HCT116 (cell line): ENCODE measurements at regions not wholly inside any gene's neighbourhood (a gene's known extent, or its start where the extent isn't known, plus 50 kb on each side); places are given as distances from the start of the nearest gene placed in this dataset.

ENCODE experiments used
- ATAC-seq: fragments of 200-7000 bp; cut with Tn5 transposase; 2 replicates; pipeline ENCODE4 v1.9.1; 2020; ENCODE audit warnings: mild to moderate bottlenecking, moderate library complexity
- BruUV-seq: library from RNA; stranded (reverse); fragments of 400-500 nt; replicated peaks from 2 replicates; lab custom pipeline; 2021; lab: Mats Ljungman, UMichigan
- CTCF ChIA-PET: fragments of 300-600 bp; sonication (Branson Sonifier 250); formaldehyde crosslinking; loops from one replicate; lab custom pipeline; 2021; ENCODE audit warnings: antibody characterized with exemption; lab: Charles Lee
- POLR2A ChIA-PET: fragments of 300-600, 350-600 bp; sonication (Branson Sonifier 250); formaldehyde crosslinking; loops from one replicate; lab custom pipeline; 2021; ENCODE audit warnings: antibody characterized with exemption; lab: Charles Lee
- RAD21 ChIA-PET, 2 experiments: fragments of 300-600 bp; sonication (Branson Sonifier 250); formaldehyde crosslinking; loops; one replicate each; lab custom pipeline; 2023; ENCODE audit warnings: low total read pairs in 2 of 2; ENCODE audit not compliant: uncharacterized antibody in 2 of 2, unreplicated experiment in 2 of 2, low non-redundant PET in 1 of 2; lab: Charles Lee
- DNase-seq: peaks from one replicate; pipeline ENCODE4 v3.0.0-alpha.2; 2010; ENCODE audit warnings: low read depth, low spot score
- H2AFZ ChIP-seq: fragments of 200-600 bp; shearing (Covaris generic), sonication (generic); 2 replicates; pipeline ENCODE4 v1.6.1; 2017; ENCODE audit warnings: low read depth, mixed run types, mixed read lengths, antibody characterized with exemption, low read length; ENCODE audit not compliant: poor library complexity, severe bottlenecking
- H3K27ac ChIP-seq: 2 replicates; pipeline ENCODE4 v1.5.1; 2012; ENCODE audit warnings: low read depth, low read length
- H3K27me3 ChIP-seq: fragments of 200-600 bp; sonication (generic); 2 replicates; pipeline ENCODE4 v1.6.1; 2016; ENCODE audit warnings: mixed run types, low read length, mixed read lengths; ENCODE audit not compliant: insufficient read depth
- H3K36me3 ChIP-seq, 2 experiments: fragments of 200-500 bp in 1 of 2; fragments of 200-600 bp in 1 of 2; sonication (Bioruptor generic) in 1 of 2; sonication (generic) in 1 of 2; 2 replicates each; pipeline versions ENCODE4 v1.5.1 to v1.6.1; 2014 to 2016; ENCODE audit warnings: low read length in 2 of 2, inconsistent platforms in 1 of 2, mixed read lengths in 1 of 2, mixed run types in 1 of 2; ENCODE audit not compliant: insufficient read depth in 2 of 2, control insufficient read depth in 1 of 2
- H3K4me1 ChIP-seq, 2 experiments: fragments of 200-600 bp in 1 of 2; sonication (generic) in 1 of 2; 2 replicates each; pipeline versions ENCODE4 v1.5.1 to v1.6.1; 2012 to 2017; ENCODE audit warnings: low read length in 2 of 2, inconsistent platforms in 1 of 2, mild to moderate bottlenecking in 1 of 2, mixed read lengths in 1 of 2, mixed run types in 1 of 2, moderate library complexity in 1 of 2; ENCODE audit not compliant: insufficient read depth in 2 of 2, control insufficient read depth in 1 of 2
- H3K4me2 ChIP-seq: fragments of 200-600 bp; sonication (generic); 2 replicates; pipeline ENCODE4 v1.6.1; 2017; ENCODE audit warnings: mixed run types, low read length, mixed read lengths
- H3K4me3 ChIP-seq, 2 experiments: fragments of 200-600 bp in 1 of 2; sonication (generic) in 1 of 2; replicated peaks in 1 of 2; 2 replicates each; pipeline ENCODE4 v1.5.1; 2011 to 2016; ENCODE audit warnings: low read length in 2 of 2, control low read depth in 1 of 2, low read depth in 1 of 2, mild to moderate bottlenecking in 1 of 2, mixed read lengths in 1 of 2, mixed run types in 1 of 2
- H3K79me2 ChIP-seq: fragments of 200-600 bp; sonication (generic); 2 replicates; pipeline ENCODE4 v1.6.1; 2017; ENCODE audit warnings: mild to moderate bottlenecking, mixed run types, low read length, moderate library complexity, mixed read lengths; ENCODE audit not compliant: insufficient read depth
- H3K9ac ChIP-seq: fragments of 200-600 bp; sonication (generic); 2 replicates; pipeline ENCODE4 v1.6.1; 2016; ENCODE audit warnings: low read length, mixed read lengths
- H3K9me2 ChIP-seq: fragments of 200-600 bp; sonication (generic), shearing (Covaris generic); 2 replicates; pipeline ENCODE4 v1.6.1; 2017; ENCODE audit warnings: mixed run types, mild to moderate bottlenecking, moderate library complexity; ENCODE audit not compliant: insufficient read depth
- H3K9me3 ChIP-seq, 2 experiments: fragments of 200-500 bp in 1 of 2; fragments of 200-600 bp in 1 of 2; sonication (Bioruptor generic) in 1 of 2; sonication (generic) in 1 of 2; 2 replicates each; pipeline ENCODE4 v1.6.1; 2014 to 2017; ENCODE audit warnings: low read length in 2 of 2, mixed read lengths in 2 of 2, inconsistent platforms in 1 of 2, low read depth in 1 of 2, mild to moderate bottlenecking in 1 of 2, mixed run types in 1 of 2, moderate library complexity in 1 of 2; ENCODE audit not compliant: control insufficient read depth in 1 of 2, insufficient read depth in 1 of 2
- H4K20me1 ChIP-seq: fragments of 200-600 bp; sonication (generic), shearing (Covaris generic); 2 replicates; pipeline ENCODE4 v1.6.1; 2017; ENCODE audit warnings: mixed run types, mild to moderate bottlenecking, moderate library complexity; ENCODE audit not compliant: insufficient read depth
- ATF3 ChIP-seq: IDR thresholded peaks from 2 replicates; pipeline ENCODE4 v1.6.1; 2012
- CBX3 ChIP-seq: IDR thresholded peaks from 2 replicates; pipeline ENCODE4 v1.6.1; 2012; ENCODE audit warnings: low read depth
- EGR1 ChIP-seq: IDR thresholded peaks from 2 replicates; pipeline ENCODE4 v1.6.1; 2012; ENCODE audit warnings: low read depth
- ELF1 ChIP-seq: IDR thresholded peaks from 2 replicates; pipeline ENCODE4 v1.6.1; 2012; ENCODE audit warnings: low read depth, borderline replicate concordance
- EZH2 ChIP-seq: fragments of 200-600 bp; sonication (generic); IDR thresholded peaks from 2 replicates; pipeline ENCODE4 v1.6.1; 2017; ENCODE audit warnings: antibody characterized with exemption, mixed run types
- EZH2phosphoT487 ChIP-seq: fragments of 200-600 bp; IDR thresholded peaks from 2 replicates; pipeline ENCODE4 v1.6.1; 2018; ENCODE audit warnings: antibody characterized with exemption, borderline replicate concordance
- FOSL1 ChIP-seq: IDR thresholded peaks from 2 replicates; pipeline ENCODE4 v1.6.1; 2012; ENCODE audit warnings: low read depth
- MAX ChIP-seq: IDR thresholded peaks from 2 replicates; pipeline ENCODE4 v1.6.1; 2012
- POLR2A ChIP-seq: IDR thresholded peaks from 2 replicates; pipeline ENCODE4 v1.7.0; 2011; ENCODE audit warnings: borderline replicate concordance; ENCODE audit not compliant: insufficient read depth, insufficient read length; ENCODE audit errors: extremely low read depth
- POLR2AphosphoS5 ChIP-seq: IDR thresholded peaks from 2 replicates; pipeline ENCODE4 v1.6.1; 2011; ENCODE audit warnings: mild to moderate bottlenecking, low read depth, low read length, moderate library complexity
- REST ChIP-seq: IDR thresholded peaks from 2 replicates; pipeline ENCODE4 v1.6.1; 2012; ENCODE audit warnings: low read depth
- SIN3A ChIP-seq: IDR thresholded peaks from 2 replicates; pipeline ENCODE4 v1.6.1; 2012; ENCODE audit warnings: low read depth
- SP1 ChIP-seq: IDR thresholded peaks from 2 replicates; pipeline ENCODE4 v1.6.1; 2012; ENCODE audit warnings: low read depth
- SRF ChIP-seq: IDR thresholded peaks from 2 replicates; pipeline ENCODE4 v1.6.1; 2012; ENCODE audit warnings: low read depth
- TCF7L2 ChIP-seq: IDR thresholded peaks from 2 replicates; pipeline ENCODE4 v1.7.0; 2011; ENCODE audit warnings: borderline replicate concordance, inconsistent platforms; ENCODE audit not compliant: insufficient read depth, insufficient read length; ENCODE audit errors: extremely low read depth
- YY1 ChIP-seq: IDR thresholded peaks from 2 replicates; pipeline ENCODE4 v1.6.1; 2011; ENCODE audit warnings: low read length, low read depth, moderate library complexity, mild to moderate bottlenecking; ENCODE audit not compliant: insufficient replicate concordance; ENCODE audit errors: extremely low read depth
- ZFX ChIP-seq: fragments of 450-650 bp; IDR thresholded peaks from 2 replicates; pipeline ENCODE4 v1.6.1; 2017
- ZNF274 ChIP-seq: fragments of 200-500 bp; sonication (Bioruptor generic); IDR thresholded peaks from 2 replicates; pipeline ENCODE4 v1.6.1; 2014; ENCODE audit warnings: mild to moderate bottlenecking, low read depth, low read length, inconsistent platforms
- intact Hi-C: fragments of 100-400 bp; cut with micrococcal nuclease; formaldehyde crosslinking; loops from 2 replicates; pipeline ENCODE4 v1.10.0; 2022

GRCh38 chr3:132378-132777, 64.2 kb upstream of the CHL1 start:
- Histone ChIP-seq H3K9me2 (no peaks in the 10 kb centered on the region), H3K9me3 (peaks cover 0 to 17% of the 10 kb centered on the region in 2 experiments; a peak in 2 of 4 replicates), H3K27ac (no peak overlapping the region), H3K27me3 (no peaks in the 10 kb centered on the region), H3K4me3 (no peak overlapping the region), H2AFZ (no peak overlapping the region), H3K4me1 (no peaks in the 10 kb centered on the region), H3K9ac (no peak overlapping the region), H3K36me3 (no peaks in the 10 kb centered on the region)
- RAD21 ChIA-PET, result no interaction called here
- POLR2A ChIA-PET, result no interaction called here
- no peak for DNase-seq
- CTCF ChIA-PET, result no interaction called here
- no TSS peak for BruUV-seq
- TF ChIP-seq YY1 (no peak), POLR2AphosphoS5 (no peak), MAX (no peak), EZH2 (no peak), FOSL1 (no peak), ELF1 (no peak), SP1 (no peak), EZH2phosphoT487 (no peak), ZNF274 (no peak), ZFX (no peak), ATF3 (no peak), SIN3A (no peak), SRF (no peak), POLR2A (no peak), REST (no peak), EGR1 (no peak), CBX3 (no peak), TCF7L2 (no peak)
- TF ChIP-seq, all 23 proteins: peak for 0
- intact Hi-C loops, result no loop called here
- Histone ChIP-seq H3K4me2 (no peak overlapping the region), H3K79me2 (no peaks in the 10 kb centered on the region), H4K20me1 (no peaks in the 10 kb centered on the region)
- no peak for ATAC-seq
